IgD-negative memory B cell (primary cell): ENCODE measurements at regions not wholly inside any gene's neighbourhood (a gene's known extent, or its start where the extent isn't known, plus 50 kb on each side); places are given as distances from the start of the nearest gene placed in this dataset.

Experiments used
- H3K27ac Mint-ChIP-seq, 3 donors: one replicate each; pipeline ENCODE4 v1.8.0; 2020 to 2022; ENCODE audit warnings: mild to moderate bottlenecking in 3 of 3, mixed read lengths in 3 of 3, moderate library complexity in 1 of 3
- H3K27me3 Mint-ChIP-seq: one replicate; pipeline ENCODE4 v1.8.0; 2021; ENCODE audit warnings: mixed read lengths
- H3K36me3 Mint-ChIP-seq: one replicate; pipeline ENCODE4 v1.8.0; 2020; ENCODE audit warnings: mild to moderate bottlenecking, mixed read lengths
- H3K4me1 Mint-ChIP-seq, 3 donors: one replicate each; pipeline ENCODE4 v1.8.0; 2020 to 2022; ENCODE audit warnings: mixed read lengths in 3 of 3, mild to moderate bottlenecking in 1 of 3
- H3K4me3 Mint-ChIP-seq, 4 donors: one replicate each; pipeline ENCODE4 v1.8.0; 2020 to 2022; ENCODE audit warnings: mild to moderate bottlenecking in 4 of 4, mixed read lengths in 4 of 4, moderate library complexity in 3 of 4
- H3K9me3 Mint-ChIP-seq, 3 donors: one replicate each; pipeline ENCODE4 v1.8.0; 2020 to 2021; ENCODE audit warnings: mixed read lengths in 3 of 3, mild to moderate bottlenecking in 1 of 3

GRCh38 chr5:68454766-68455165, 239.2 kb downstream of the PIK3R1 start:
- H3K4me1 Mint-ChIP-seq, result no peaks in the 10 kb centered on the region
- H3K9me3 Mint-ChIP-seq, result peaks cover 0 to 3% (median 2%) of the 10 kb centered on the region in 3 donors
- peaks cover 2% of the 10 kb centered on the region for H3K27me3 Mint-ChIP-seq
- H3K36me3 Mint-ChIP-seq, result no peaks in the 10 kb centered on the region
- no peak overlapping the region for H3K4me3 Mint-ChIP-seq
- no peak overlapping the region for H3K27ac Mint-ChIP-seq

GRCh38 chr5:68455216-68455615, 239.7 kb downstream of the PIK3R1 start:
- Mint-ChIP-seq H3K27ac (no peak overlapping the region), H3K9me3 (peaks cover 0 to 3% (median 2%) of the 10 kb centered on the region in 3 donors), H3K4me3 (no peak overlapping the region), H3K27me3 (peaks cover 2% of the 10 kb centered on the region), H3K4me1 (no peaks in the 10 kb centered on the region), H3K36me3 (no peaks in the 10 kb centered on the region)

GRCh38 chr5:68456756-68457217, 241.2 kb downstream of the PIK3R1 start:
- no peak overlapping the region for H3K4me3 Mint-ChIP-seq
- peaks cover 0 to 3% (median 2%) of the 10 kb centered on the region in 3 donors for H3K9me3 Mint-ChIP-seq
- H3K36me3 Mint-ChIP-seq, result no peaks in the 10 kb centered on the region
- H3K4me1 Mint-ChIP-seq, result no peaks in the 10 kb centered on the region
- H3K27me3 Mint-ChIP-seq, result peaks cover 2% of the 10 kb centered on the region
- no peak overlapping the region for H3K27ac Mint-ChIP-seq

GRCh38 chr5:68457285-68457684, 241.7 kb downstream of the PIK3R1 start:
- no peak overlapping the region for H3K27ac Mint-ChIP-seq

GRCh38 chr5:68458416-68459021, 243.0 kb downstream of the PIK3R1 start:
- peaks cover 2% of the 10 kb centered on the region for H3K27me3 Mint-ChIP-seq
- no peaks in the 10 kb centered on the region for H3K36me3 Mint-ChIP-seq
- H3K4me1 Mint-ChIP-seq, result no peaks in the 10 kb centered on the region
- peaks cover 0 to 3% (median 2%) of the 10 kb centered on the region in 3 donors for H3K9me3 Mint-ChIP-seq
- no peak overlapping the region for H3K27ac Mint-ChIP-seq
- no peak overlapping the region for H3K4me3 Mint-ChIP-seq

More at GRCh38 chr5:68457285-68457684, 241.7 kb downstream of the PIK3R1 start:
- H3K4me1 Mint-ChIP-seq, result no peaks in the 10 kb centered on the region
- H3K9me3 Mint-ChIP-seq, result peaks cover 0 to 3% (median 2%) of the 10 kb centered on the region in 3 donors
- no peak overlapping the region for H3K4me3 Mint-ChIP-seq
- peaks cover 2% of the 10 kb centered on the region for H3K27me3 Mint-ChIP-seq
- H3K36me3 Mint-ChIP-seq, result no peaks in the 10 kb centered on the region

- Mint-ChIP-seq H3K27me3 (peaks cover 2% of the 10 kb centered on the region), H3K36me3 (no peaks in the 10 kb centered on the region), H3K27ac (no peak overlapping the region), H3K9me3 (peaks cover 0 to 2% (median 0%) of the 10 kb centered on the region in 3 donors), H3K4me3 (no peak overlapping the region), H3K4me1 (no peaks in the 10 kb centered on the region)
Observed at GRCh38 chr5:68459093-68459809, 243.7 kb downstream of the PIK3R1 start.

GRCh38 chr5:68459810-68460139, 244.2 kb downstream of the PIK3R1 start:
- Mint-ChIP-seq H3K27me3 (peaks cover 2% of the 10 kb centered on the region), H3K9me3 (peaks cover 0 to 2% (median 0%) of the 10 kb centered on the region in 3 donors), H3K27ac (no peak overlapping the region), H3K36me3 (no peaks in the 10 kb centered on the region), H3K4me1 (no peaks in the 10 kb centered on the region), H3K4me3 (no peak overlapping the region)

- no peak overlapping the region for H3K4me3 Mint-ChIP-seq
- H3K9me3 Mint-ChIP-seq, result peaks cover 0 to 2% (median 0%) of the 10 kb centered on the region in 3 donors
- H3K36me3 Mint-ChIP-seq, result no peaks in the 10 kb centered on the region
- H3K27me3 Mint-ChIP-seq, result peaks cover 2% of the 10 kb centered on the region
- H3K27ac Mint-ChIP-seq, result no peak overlapping the region
- no peaks in the 10 kb centered on the region for H3K4me1 Mint-ChIP-seq
Observed at GRCh38 chr5:68460147-68460798, 244.7 kb downstream of the PIK3R1 start.

- no peak overlapping the region for H3K4me3 Mint-ChIP-seq
- no peaks in the 10 kb centered on the region for H3K9me3 Mint-ChIP-seq
- H3K27ac Mint-ChIP-seq, result no peak overlapping the region
- no peaks in the 10 kb centered on the region for H3K4me1 Mint-ChIP-seq
- no peaks in the 10 kb centered on the region for H3K36me3 Mint-ChIP-seq
- H3K27me3 Mint-ChIP-seq, result peaks cover 1% of the 10 kb centered on the region
Observed at GRCh38 chr5:68463606-68464005, 248.1 kb downstream of the PIK3R1 start.

GRCh38 chr5:68464424-68464823, 248.9 kb downstream of the PIK3R1 start:
- H3K36me3 Mint-ChIP-seq, result no peaks in the 10 kb centered on the region
- H3K4me1 Mint-ChIP-seq, result no peaks in the 10 kb centered on the region
- H3K27ac Mint-ChIP-seq, result no peak overlapping the region
- no peak overlapping the region for H3K4me3 Mint-ChIP-seq
- no peaks in the 10 kb centered on the region for H3K9me3 Mint-ChIP-seq
- H3K27me3 Mint-ChIP-seq, result peaks cover 2% of the 10 kb centered on the region

- Mint-ChIP-seq H3K9me3 (no peaks in the 10 kb centered on the region), H3K4me3 (no peak overlapping the region), H3K27ac (no peak overlapping the region), H3K4me1 (no peaks in the 10 kb centered on the region), H3K36me3 (no peaks in the 10 kb centered on the region), H3K27me3 (peaks cover 3% of the 10 kb centered on the region)
Observed at GRCh38 chr5:68465133-68465532, 249.6 kb downstream of the PIK3R1 start.

GRCh38 chr5:68465934-68466551, 250.5 kb downstream of the PIK3R1 start:
- H3K27ac Mint-ChIP-seq, result no peak overlapping the region
- no peaks in the 10 kb centered on the region for H3K4me1 Mint-ChIP-seq
- peaks cover 4% of the 10 kb centered on the region for H3K27me3 Mint-ChIP-seq
- no peak overlapping the region for H3K4me3 Mint-ChIP-seq
- no peaks in the 10 kb centered on the region for H3K9me3 Mint-ChIP-seq
- H3K36me3 Mint-ChIP-seq, result no peaks in the 10 kb centered on the region

GRCh38 chr5:68467208-68467607, 251.7 kb downstream of the PIK3R1 start:
- H3K27ac Mint-ChIP-seq, result no peak overlapping the region
- no peaks in the 10 kb centered on the region for H3K9me3 Mint-ChIP-seq
- H3K4me3 Mint-ChIP-seq, result no peak overlapping the region

GRCh38 chr5:68467794-68468193, 252.2 kb downstream of the PIK3R1 start:
- Mint-ChIP-seq H3K9me3 (no peaks in the 10 kb centered on the region), H3K27ac (no peak overlapping the region), H3K4me1 (no peaks in the 10 kb centered on the region)

More at GRCh38 chr5:68467208-68467607, 251.7 kb downstream of the PIK3R1 start:
- H3K27me3 Mint-ChIP-seq, result peaks cover 4% of the 10 kb centered on the region
- no peaks in the 10 kb centered on the region for H3K36me3 Mint-ChIP-seq
- no peaks in the 10 kb centered on the region for H3K4me1 Mint-ChIP-seq

GRCh38 chr5:68468322-68468721, 252.8 kb downstream of the PIK3R1 start:
- H3K9me3 Mint-ChIP-seq, result no peaks in the 10 kb centered on the region
- no peaks in the 10 kb centered on the region for H3K4me1 Mint-ChIP-seq
- peaks cover 4% of the 10 kb centered on the region for H3K27me3 Mint-ChIP-seq
- no peak overlapping the region for H3K27ac Mint-ChIP-seq
- H3K36me3 Mint-ChIP-seq, result no peaks in the 10 kb centered on the region
- H3K4me3 Mint-ChIP-seq, result no peak overlapping the region

More at GRCh38 chr5:68467794-68468193, 252.2 kb downstream of the PIK3R1 start:
- H3K36me3 Mint-ChIP-seq, result no peaks in the 10 kb centered on the region
- H3K27me3 Mint-ChIP-seq, result peaks cover 4% of the 10 kb centered on the region
- no peak overlapping the region for H3K4me3 Mint-ChIP-seq
